A549 (cell line): ENCODE measurements at regions not wholly inside any gene's neighbourhood (a gene's known extent, or its start where the extent isn't known, plus 50 kb on each side); places are given as distances from the start of the nearest gene placed in this dataset.

Experiments used
- ATAC-seq, 2 experiments: fragments of 200-7000 bp in 1 of 2; fragments of >200 bp in 1 of 2; cut with Nextera tagmentation in 1 of 2; cut with Tn5 transposase in 1 of 2; 3 replicates each; pipeline versions ENCODE4 v1.8.0 to v1.9.1; 2018 to 2020; ENCODE audit warnings: mild to moderate bottlenecking in 1 of 2, moderate library complexity in 1 of 2
- CTCF ChIA-PET: fragments of 300-600 bp; sonication (Branson Sonifier 250); formaldehyde crosslinking; extraction: SDS; loops from one replicate; lab custom pipeline; 2021; ENCODE audit warnings: antibody characterized with exemption, inconsistent platforms; lab: Yijun Ruan, JAX
- POLR2A ChIA-PET: fragments of 350-600 bp; formaldehyde crosslinking; extraction: SDS; loops from one replicate; lab custom pipeline; 2021; ENCODE audit warnings: antibody characterized with exemption, inconsistent platforms; lab: Yijun Ruan, JAX
- DNase-seq, 2 experiments: peaks; one replicate each; pipeline versions ENCODE4 v3.0.0 to v3.0.0-alpha.2; 2011 to 2016; ENCODE audit warnings: low read depth in 1 of 2, low spot score in 1 of 2
- FAIRE-seq: peaks from 2 replicates; lab custom pipeline; 2011; peaks lifted over from hg19 to GRCh38; lab: Jason Lieb, UNC
- H3K27ac ChIP-seq, 2 experiments: fragments of >200 bp; sonication (Bioruptor Twin); formaldehyde crosslinking; 3 replicates each; pipeline ENCODE4 v1.5.1; 2016 to 2017
- H3K4me1 ChIP-seq: fragments of >200 bp; sonication (Bioruptor Twin); formaldehyde crosslinking; 3 replicates; pipeline ENCODE4 v1.6.1; 2016
- H3K4me2 ChIP-seq: fragments of >200 bp; sonication (Bioruptor Twin); formaldehyde crosslinking; 3 replicates; pipeline ENCODE4 v1.6.1; 2016
- H3K4me3 ChIP-seq: fragments of >200 bp; sonication (Bioruptor Twin); formaldehyde crosslinking; 3 replicates; pipeline ENCODE4 v1.5.1; 2016
- H3K9me3 ChIP-seq: fragments of >200 bp; sonication (Bioruptor Twin); formaldehyde crosslinking; 3 replicates; pipeline ENCODE4 v1.6.1; 2016
- ATOH8 ChIP-seq: fragments of 250-450 bp; sonication (Bioruptor Pico); IDR thresholded peaks from 2 replicates; pipeline ENCODE4 v1.5.0; 2020; ENCODE audit warnings: low read depth, mild to moderate bottlenecking, moderate library complexity
- BHLHE40 ChIP-seq: IDR thresholded peaks from 2 replicates; pipeline ENCODE4 v1.6.1; 2012; ENCODE audit warnings: low read depth, low read length, inconsistent platforms
- CBX8 ChIP-seq: fragments of 200-600 bp; sonication (generic); IDR thresholded peaks from 2 replicates; pipeline ENCODE4 v1.6.1; 2016
- CEBPB ChIP-seq, 2 experiments: fragments of >200 bp in 1 of 2; sonication (Bioruptor Twin) in 1 of 2; formaldehyde crosslinking in 1 of 2; IDR thresholded peaks; 2 replicates each; pipeline ENCODE4 v1.6.1; 2012 to 2016
- EP300 ChIP-seq, 2 experiments: fragments of >200 bp; sonication (Bioruptor Twin); formaldehyde crosslinking; IDR thresholded peaks; 2 replicates in 1 of 2; 3 replicates in 1 of 2; pipeline ENCODE4 v1.6.1; 2016 to 2017
- FOSB ChIP-seq: fragments of 250-450 bp; sonication (Bioruptor Pico); IDR thresholded peaks from 2 replicates; pipeline ENCODE4 v1.5.0; 2020; ENCODE audit warnings: mild to moderate bottlenecking, moderate library complexity
- HMGXB4 ChIP-seq: fragments of 250-450 bp; sonication (Bioruptor Pico); IDR thresholded peaks from 2 replicates; pipeline ENCODE4 v1.5.0; 2021; ENCODE audit warnings: mild to moderate bottlenecking, moderate library complexity, borderline replicate concordance
- JUN ChIP-seq, 2 experiments: fragments of >200 bp; sonication (Bioruptor Twin); formaldehyde crosslinking; IDR thresholded peaks; 2 replicates in 1 of 2; 3 replicates in 1 of 2; pipeline ENCODE4 v1.6.1; 2016 to 2017
- KDM5A ChIP-seq: fragments of 200-600 bp; sonication (generic); IDR thresholded peaks from 2 replicates; pipeline ENCODE4 v1.6.1; 2016; ENCODE audit warnings: antibody characterized with exemption, mild to moderate bottlenecking
- NFE2L2 ChIP-seq: fragments of 150-350 bp; conservative IDR thresholded peaks from 2 replicates; pipeline ENCODE4 v1.6.1; 2014; ENCODE audit warnings: low read length
- NR3C1 ChIP-seq: fragments of >200 bp; sonication (Bioruptor Twin); formaldehyde crosslinking; IDR thresholded peaks from 3 replicates; pipeline ENCODE4 v1.6.1; 2017
- TFCP2L1 ChIP-seq: fragments of 250-450 bp; sonication (Bioruptor Pico); IDR thresholded peaks from 2 replicates; pipeline ENCODE4 v1.5.0; 2021; ENCODE audit warnings: mild to moderate bottlenecking
- USF2 ChIP-seq: fragments of 450-650 bp; IDR thresholded peaks from 2 replicates; pipeline ENCODE4 v1.6.1; 2014; ENCODE audit warnings: antibody characterized with exemption
- ZC3H11A ChIP-seq: fragments of 450-650 bp; IDR thresholded peaks from 2 replicates; pipeline ENCODE4 v1.6.1; 2014; ENCODE audit warnings: antibody characterized with exemption, mild to moderate bottlenecking
- ZFP36 ChIP-seq: fragments of 450-650 bp; IDR thresholded peaks from 2 replicates; pipeline ENCODE4 v1.6.1; 2014; ENCODE audit warnings: borderline replicate concordance; ENCODE audit not compliant: partially characterized antibody
- ZNF302 ChIP-seq: fragments of 250-450 bp; sonication (Bioruptor Pico); IDR thresholded peaks from 2 replicates; pipeline ENCODE4 v1.9.0; 2021; ENCODE audit warnings: inconsistent platforms, mild to moderate bottlenecking, moderate library complexity
- WGBS: methylation state at CpG from one replicate; pipeline ENCODE4 v1.1.6; 2017; ENCODE audit errors: missing lambda C conversion rate; 5-methylcytosine and 5-hydroxymethylcytosine counted together

GRCh38 chr5:169424279-169424655, 123.3 kb upstream of the SLIT3 start (continued):
- TF ChIP-seq ATOH8 (CRISPR knock-in tag) = no peak
- no peak for TF ChIP-seq CBX8
- TF ChIP-seq ZFP36 = no peak
- no peak for TF ChIP-seq BHLHE40
- no peak for TF ChIP-seq NR3C1
- no peak for TF ChIP-seq NFE2L2
- no peak for TF ChIP-seq CEBPB (IDR thresholded peaks at IDR 0.05)
- TF ChIP-seq JUN (IDR thresholded peaks at IDR 0.05) = no peak

- Histone ChIP-seq H3K27ac (peak overlapping the region in 1 of 2 experiments; percentile 44; a peak in 3 of 6 replicates), H3K9me3 (0 out of 3 replicates have a peak, but pooled peaks cover 2% of the 10 kb centered on the region), H3K4me2 (peak overlapping the region; percentile 7; the same call in 1 of the 3 replicates), H3K4me1 (peaks cover 23% of the 10 kb centered on the region), H3K4me3 (no peak overlapping the region)
- TF ChIP-seq FOSB (CRISPR knock-in tag) (no peak), USF2 (no peak), ATOH8 (CRISPR knock-in tag) (no peak), NR3C1 (no peak), ZNF302 (CRISPR knock-in tag) (no peak), TFCP2L1 (no peak), HMGXB4 (CRISPR knock-in tag) (no peak), EP300 (IDR thresholded peaks at IDR 0.05) (no peak), ZC3H11A (no peak)
- POLR2A ChIA-PET = interaction anchor here (0.8 kb wide), 1 partner anchor 73 kb away, joined by 3 read pairs; no protein-coding TSS in a partner anchor
- CTCF ChIA-PET = interaction anchor here (2.5 kb wide), 1 partner anchor 10 kb away, joined by 10 read pairs; no protein-coding TSS in a partner anchor
- peak in 1 of 2 experiments; percentile 46; a peak in 2 of 6 replicates for ATAC-seq
- FAIRE-seq = peak; percentile 32
- DNase-seq = no peak
- WGBS = 58% methylated on average over 3 of the region's 3 CpGs
These were observed 122.8 kb upstream of the SLIT3 start for GRCh38 chr5:169423580-169424278.

- Histone ChIP-seq H3K4me3 (no peak overlapping the region), H3K27ac (peak overlapping the region; percentile 26 to 80; a peak in 5 of 6 replicates), H3K4me1 (peaks cover 23% of the 10 kb centered on the region), H3K9me3 (0 out of 3 replicates have a peak, but pooled peaks cover 2% of the 10 kb centered on the region), H3K4me2 (peak overlapping the region; percentile 47)
- ChIA-PET CTCF (interaction anchor here (0.9 to 2.5 kb wide), 2 partner anchors 11 to 435 kb away, joined by 3 to 10 read pairs; no protein-coding TSS in a partner anchor), POLR2A (no interaction called here)
- ATAC-seq (peak in 1 of 2 experiments; percentile 53; a peak in 2 of 6 replicates), DNase-seq (no peak), FAIRE-seq (no peak)
- no peak for TF ChIP-seq KDM5A
- 74% methylated on average over 3 of the region's 3 CpGs for WGBS
These were observed 121.1 kb upstream of the SLIT3 start for GRCh38 chr5:169422087-169422486.
